Heart left ventricle (tissue), 16 donors: ENCODE measurements at regions not wholly inside any gene's neighbourhood (a gene's known extent, or its start where the extent isn't known, plus 50 kb on each side); places are given as distances from the start of the nearest gene placed in this dataset.

ENCODE experiments used
- ATAC-seq, 4 donors: fragments of 200-7000 bp; cut with Tn5 transposase; one replicate each; pipeline ENCODE4 v1.9.1; 2020 to 2022; ENCODE audit warnings: moderate library complexity in 4 of 4, mild to moderate bottlenecking in 3 of 4, moderate number of reproducible peaks in 1 of 4
- DNase-seq, 5 donors: peaks; one replicate each; pipeline ENCODE4 v3.0.0-alpha.2; 2020
- H3K27ac ChIP-seq, 12 donors: fragments of 200-600 bp; sonication (generic) in 4 of 12; one replicate each; pipeline versions ENCODE4 v1.5.0 to v1.8.0; 2016 to 2022; ENCODE audit warnings: mild to moderate bottlenecking in 2 of 12
- H3K27me3 ChIP-seq, 9 donors: fragments of 200-600 bp; sonication (generic) in 2 of 9; one replicate each; pipeline versions ENCODE4 v1.5.1 to v1.8.0; 2016 to 2022; ENCODE audit warnings: mild to moderate bottlenecking in 3 of 9
- H3K36me3 ChIP-seq, 9 donors: fragments of 200-600 bp; sonication (generic) in 2 of 9; one replicate each; pipeline versions ENCODE4 v1.5.0 to v1.8.0; 2018 to 2022; ENCODE audit warnings: mild to moderate bottlenecking in 2 of 9
- H3K4me1 ChIP-seq, 12 donors: fragments of 200-600 bp; sonication (generic) in 4 of 12; one replicate each; pipeline versions ENCODE4 v1.5.0 to v1.8.0; 2016 to 2022; ENCODE audit warnings: mild to moderate bottlenecking in 3 of 12
- H3K4me3 ChIP-seq, 12 donors: fragments of 200-600 bp; sonication (generic) in 4 of 12; one replicate each; pipeline versions ENCODE4 v1.5.0 to v1.8.0; 2017 to 2022; ENCODE audit warnings: mild to moderate bottlenecking in 9 of 12, moderate library complexity in 4 of 12
- H3K9me3 ChIP-seq, 12 donors: fragments of 200-600 bp; sonication (generic) in 4 of 12; one replicate each; pipeline versions ENCODE4 v1.5.0 to v1.8.0; 2016 to 2022; ENCODE audit warnings: mild to moderate bottlenecking in 1 of 12
- POLR2A ChIP-seq, 2 donors: fragments of 450-650 bp; IDR thresholded peaks; one replicate each; pipeline ENCODE4 v1.6.1; 2017; ENCODE audit warnings: antibody characterized with exemption in 2 of 2, mild to moderate bottlenecking in 2 of 2, moderate library complexity in 2 of 2
- WGBS, 4 donors: extraction: QIAGEN DNeasy Blood & Tissue Kit in 2 of 4; methylation state at CpG; one replicate each; pipeline versions ENCODE4 v1.1.5 to v1.1.7; 2013 to 2018; 5-methylcytosine and 5-hydroxymethylcytosine counted together
- intact Hi-C, 10 donors: fragments of 100-400 bp; cut with DNase I; formaldehyde crosslinking; loops; one replicate each; pipeline versions ENCODE4 v1.11.1 to v1.14.2; 2022
- TF ChIP-seq, protein P1 (sequence below), 12 donors: fragments of 200-600 bp; sonication (generic) in 4 of 12; IDR thresholded peaks; one replicate each; pipeline versions ENCODE4 v1.5.0 to v1.8.0; 2018 to 2022; ENCODE audit warnings: antibody characterized with exemption in 12 of 12, mild to moderate bottlenecking in 5 of 12
- donor health status: ischemic (EF 13 %, LVEDD 7.1; RV severe dilation, severe dysfunction).
- donor health status: healthy with polysubstance abuse.
- donor health status: DM: no; HTN: yes; CAD: no.
- donor health status: DM: no; HTN: no; CAD: no.
- donor health status: ischemic (EF 25% LVEDD 6.9; RV normal size, moderate dysfunction).
- donor health status: ischemic (EF 25% LVEDD 5.7; RV mildly dilated, moderate dysfunction).
- donor health status: healthy.
- donor health status: DM: yes; HTN: yes; CAD: no.
- donor health status: ischemic (EF 35%, LVEDD 5.7; RV mildly dilated, moderate dysfunction).
- donor health status: nonischemic (EF 11% LVEDD 7.7; RV severe dilation, severe dysfunction).
- donor health status: DM: yes; HTN: yes; CAD: no.
- donor health status: PGD.
- donor health status: ischemic (EF 29% LVEDD 5.4; RV normal size, mild dysfunction).
- donor health status: nonischemic (EF 23%, LVEDD 6.1; RV moderate dilation, normal function).

- TF ChIP-seq POLR2A (IDR thresholded peaks at IDR 0.05): no peak
- H3K27ac ChIP-seq: no peak overlapping the region
- no peaks in the 10 kb centered on the region for H3K36me3 ChIP-seq
- H3K9me3 ChIP-seq: no peaks in the 10 kb centered on the region
- intact Hi-C loops: loop anchor here in 1 of 10 donors (10.0 kb wide), 1 partner anchor 55 kb away; no protein-coding TSS in a partner anchor
- H3K4me3 ChIP-seq: no peak overlapping the region
- H3K4me1 ChIP-seq: no peaks in the 10 kb centered on the region
- 71 to 85% (median 79%) methylated on average over 3 of the region's 3 CpGs for WGBS, 4 donors
- ATAC-seq (no peak), DNase-seq (no peak)
- H3K27me3 ChIP-seq: peaks cover 0 to 11% (median 0%) of the 10 kb centered on the region in 9 donors
Observed at GRCh38 chr1:29599826-29600225, 363.5 kb downstream of the PTPRU start.

DNA sequence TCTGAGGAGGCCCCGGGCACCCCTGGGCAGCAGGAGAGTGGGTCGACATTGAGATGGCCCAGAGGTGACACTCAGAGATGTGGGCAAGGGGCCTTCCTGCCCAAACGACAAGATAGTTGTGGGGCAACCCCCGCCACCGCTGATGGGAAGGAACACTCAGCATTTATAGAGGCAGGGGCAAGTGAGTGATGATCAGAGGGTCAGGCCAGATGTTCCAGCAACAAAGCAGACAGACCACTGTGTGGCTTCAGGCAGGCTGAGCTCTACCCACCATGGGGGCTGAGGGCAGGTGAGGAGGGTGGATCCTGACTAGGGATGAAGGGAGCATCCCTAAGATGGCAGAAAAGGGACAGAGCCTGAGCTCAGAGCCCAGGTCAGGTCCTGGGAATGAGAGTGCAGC is 362.7 kb downstream of the PTPRU start:
- H3K27me3 ChIP-seq: peaks cover 0 to 11% (median 0%) of the 10 kb centered on the region in 9 donors
- 79 to 86% (median 84%) methylated on average over 3 to 5 of the region's 5 CpGs for WGBS, 4 donors
- H3K27ac ChIP-seq: no peak overlapping the region
- no peaks in the 10 kb centered on the region for H3K36me3 ChIP-seq
- no peak overlapping the region for H3K4me3 ChIP-seq
- intact Hi-C loops: no loop called here
- ATAC-seq: no peak
- DNase-seq: no peak
- TF ChIP-seq, protein P1, sequence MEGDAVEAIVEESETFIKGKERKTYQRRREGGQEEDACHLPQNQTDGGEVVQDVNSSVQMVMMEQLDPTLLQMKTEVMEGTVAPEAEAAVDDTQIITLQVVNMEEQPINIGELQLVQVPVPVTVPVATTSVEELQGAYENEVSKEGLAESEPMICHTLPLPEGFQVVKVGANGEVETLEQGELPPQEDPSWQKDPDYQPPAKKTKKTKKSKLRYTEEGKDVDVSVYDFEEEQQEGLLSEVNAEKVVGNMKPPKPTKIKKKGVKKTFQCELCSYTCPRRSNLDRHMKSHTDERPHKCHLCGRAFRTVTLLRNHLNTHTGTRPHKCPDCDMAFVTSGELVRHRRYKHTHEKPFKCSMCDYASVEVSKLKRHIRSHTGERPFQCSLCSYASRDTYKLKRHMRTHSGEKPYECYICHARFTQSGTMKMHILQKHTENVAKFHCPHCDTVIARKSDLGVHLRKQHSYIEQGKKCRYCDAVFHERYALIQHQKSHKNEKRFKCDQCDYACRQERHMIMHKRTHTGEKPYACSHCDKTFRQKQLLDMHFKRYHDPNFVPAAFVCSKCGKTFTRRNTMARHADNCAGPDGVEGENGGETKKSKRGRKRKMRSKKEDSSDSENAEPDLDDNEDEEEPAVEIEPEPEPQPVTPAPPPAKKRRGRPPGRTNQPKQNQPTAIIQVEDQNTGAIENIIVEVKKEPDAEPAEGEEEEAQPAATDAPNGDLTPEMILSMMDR (IDR thresholded peaks at IDR 0.05): no peak
- no peak for TF ChIP-seq POLR2A (IDR thresholded peaks at IDR 0.05)
- H3K4me1 ChIP-seq: no peaks in the 10 kb centered on the region
- H3K9me3 ChIP-seq: no peaks in the 10 kb centered on the region

- WGBS, 4 donors: 77 to 83% (median 81%) methylated on average over 5 of the region's 5 CpGs
- H3K36me3 ChIP-seq: no peaks in the 10 kb centered on the region
- H3K4me3 ChIP-seq: no peak overlapping the region
- TF ChIP-seq, protein P1 (IDR thresholded peaks at IDR 0.05): no peak
- no peak for TF ChIP-seq POLR2A (IDR thresholded peaks at IDR 0.05)
- H3K27ac ChIP-seq: no peak overlapping the region
- DNase-seq: no peak
- no peaks in the 10 kb centered on the region for H3K9me3 ChIP-seq
- H3K27me3 ChIP-seq: peaks cover 0 to 11% (median 0%) of the 10 kb centered on the region in 9 donors
- intact Hi-C loops: no loop called here
- no peaks in the 10 kb centered on the region for H3K4me1 ChIP-seq
- ATAC-seq: no peak
Observed at GRCh38 chr1:29597861-29598260, 361.5 kb downstream of the PTPRU start.

GRCh38 chr1:29593601-29594382 is 357.5 kb downstream of the PTPRU start:
- H3K9me3 ChIP-seq: no peaks in the 10 kb centered on the region
- WGBS, 4 donors: 67 to 87% (median 73%) methylated on average over 4 of the region's 4 CpGs
- DNase-seq: no peak
- peaks cover 0 to 6% (median 0%) of the 10 kb centered on the region in 9 donors for H3K27me3 ChIP-seq
- H3K27ac ChIP-seq: no peak overlapping the region
- no peak for ATAC-seq
- TF ChIP-seq, protein P1 (IDR thresholded peaks at IDR 0.05): no peak
- no peak for TF ChIP-seq POLR2A (IDR thresholded peaks at IDR 0.05)
- H3K36me3 ChIP-seq: no peaks in the 10 kb centered on the region
- intact Hi-C loops: no loop called here
- no peak overlapping the region for H3K4me3 ChIP-seq
- H3K4me1 ChIP-seq: no peaks in the 10 kb centered on the region
